Osteoblast (primary cell): ENCODE measurements at regions not wholly inside any gene's neighbourhood (a gene's known extent, or its start where the extent isn't known, plus 50 kb on each side); places are given as distances from the start of the nearest gene placed in this dataset.

Experiments used
- DNase-seq: peaks from one replicate; pipeline ENCODE4 v3.0.0; 2011; ENCODE audit warnings: low spot score, mixed read lengths; ENCODE audit not compliant: insufficient read length; ENCODE audit errors: missing footprints
- H2AFZ ChIP-seq: 2 replicates; pipeline ENCODE4 v1.6.0; 2011; ENCODE audit warnings: mild to moderate bottlenecking, low read length
- H3K27ac ChIP-seq: 2 replicates; pipeline ENCODE4 v1.5.1; 2011; ENCODE audit warnings: mild to moderate bottlenecking, low read depth, low read length, moderate library complexity
- H3K27me3 ChIP-seq: 2 replicates; pipeline ENCODE4 v1.6.0; 2012; ENCODE audit warnings: mild to moderate bottlenecking, control low read depth, inconsistent platforms, low read length, moderate library complexity; ENCODE audit not compliant: insufficient read depth
- H3K36me3 ChIP-seq: 2 replicates; pipeline ENCODE4 v1.5.1; 2011; ENCODE audit warnings: mild to moderate bottlenecking, low read length, control low read depth, moderate library complexity; ENCODE audit not compliant: insufficient read depth
- H3K4me1 ChIP-seq: 2 replicates; pipeline ENCODE4 v1.5.1; 2011; ENCODE audit warnings: mild to moderate bottlenecking, low read length, control low read depth, moderate library complexity; ENCODE audit not compliant: insufficient read depth
- H3K4me2 ChIP-seq: 2 replicates; pipeline ENCODE4 v1.6.0; 2011; ENCODE audit warnings: mild to moderate bottlenecking, low read length; ENCODE audit not compliant: insufficient read depth
- H3K4me3 ChIP-seq: fragments of 200-600 bp; sonication (generic); 3 replicates; pipeline ENCODE4 v1.5.1; 2012; ENCODE audit warnings: mild to moderate bottlenecking, low read length, inconsistent platforms; ENCODE audit not compliant: insufficient read depth
- H3K79me2 ChIP-seq: 2 replicates; pipeline ENCODE4 v1.6.0; 2012; ENCODE audit warnings: mild to moderate bottlenecking, low read length, control low read depth, inconsistent platforms; ENCODE audit not compliant: insufficient read depth
- H3K9me3 ChIP-seq: 2 replicates; pipeline ENCODE4 v1.5.1; 2011; ENCODE audit warnings: low read depth, low read length, control low read depth
- H4K20me1 ChIP-seq: 2 replicates; pipeline ENCODE4 v1.6.0; 2012; ENCODE audit warnings: mild to moderate bottlenecking, low read length, control low read depth; ENCODE audit not compliant: insufficient read depth
- CTCF ChIP-seq: IDR thresholded peaks from 2 replicates; pipeline ENCODE4 v1.5.1; 2011; ENCODE audit warnings: mild to moderate bottlenecking, low read depth, low read length, moderate library complexity; ENCODE audit errors: extremely low read depth

GRCh38 chr11:109582470-109582869 lies 160.5 kb downstream of the C11orf87 start:
- no peak overlapping the region for H2AFZ ChIP-seq

GRCh38 chr11:109584001-109584972 lies 162.3 kb downstream of the C11orf87 start:
- no peaks in the 10 kb centered on the region for H4K20me1 ChIP-seq
- H3K9me3 ChIP-seq: no peaks in the 10 kb centered on the region
- H3K27me3 ChIP-seq: no peaks in the 10 kb centered on the region
- H3K4me2 ChIP-seq: peak overlapping the region; percentile 41
- H2AFZ ChIP-seq: no peak overlapping the region
- H3K4me1 ChIP-seq: peaks cover 15% of the 10 kb centered on the region
- no peak overlapping the region for H3K27ac ChIP-seq
- no peaks in the 10 kb centered on the region for H3K36me3 ChIP-seq
- no peak overlapping the region for H3K4me3 ChIP-seq
- DNase-seq: peak; percentile 52
- no peak for TF ChIP-seq CTCF
- no peaks in the 10 kb centered on the region for H3K79me2 ChIP-seq

More at GRCh38 chr11:109582470-109582869, 160.5 kb downstream of the C11orf87 start:
- no peaks in the 10 kb centered on the region for H3K79me2 ChIP-seq
- H3K36me3 ChIP-seq: no peaks in the 10 kb centered on the region
- peaks cover 15% of the 10 kb centered on the region for H3K4me1 ChIP-seq
- H3K4me3 ChIP-seq: no peak overlapping the region
- no peak for DNase-seq
- no peak overlapping the region for H3K27ac ChIP-seq
- H3K9me3 ChIP-seq: no peaks in the 10 kb centered on the region
- no peak overlapping the region for H3K4me2 ChIP-seq
- TF ChIP-seq CTCF: no peak
- H4K20me1 ChIP-seq: no peaks in the 10 kb centered on the region
- H3K27me3 ChIP-seq: no peaks in the 10 kb centered on the region

GRCh38 chr11:109586789-109587188 lies 164.8 kb downstream of the C11orf87 start:
- Histone ChIP-seq H3K27ac (no peak overlapping the region), H4K20me1 (no peaks in the 10 kb centered on the region), H3K4me1 (peaks cover 15% of the 10 kb centered on the region), H3K27me3 (no peaks in the 10 kb centered on the region), H3K36me3 (no peaks in the 10 kb centered on the region), H3K9me3 (no peaks in the 10 kb centered on the region), H2AFZ (no peak overlapping the region), H3K4me3 (no peak overlapping the region), H3K4me2 (no peak overlapping the region), H3K79me2 (no peaks in the 10 kb centered on the region)
- no peak for DNase-seq
- no peak for TF ChIP-seq CTCF

- no peaks in the 10 kb centered on the region for H3K79me2 ChIP-seq
- no peak overlapping the region for H2AFZ ChIP-seq
- H3K4me3 ChIP-seq: no peak overlapping the region
- no peak for TF ChIP-seq CTCF
- H3K4me2 ChIP-seq: no peak overlapping the region
- no peaks in the 10 kb centered on the region for H4K20me1 ChIP-seq
- H3K4me1 ChIP-seq: no peaks in the 10 kb centered on the region
- no peaks in the 10 kb centered on the region for H3K36me3 ChIP-seq
- H3K27me3 ChIP-seq: peaks cover 8% of the 10 kb centered on the region
- DNase-seq: no peak
- no peaks in the 10 kb centered on the region for H3K9me3 ChIP-seq
- no peak overlapping the region for H3K27ac ChIP-seq
These were observed 168.8 kb downstream of the C11orf87 start for GRCh38 chr11:109590782-109591181.
